GM19395 (cell line): ENCODE measurements at regions not wholly inside any gene's neighbourhood (a gene's known extent, or its start where the extent isn't known, plus 50 kb on each side); places are given as distances from the start of the nearest gene placed in this dataset.

Source experiments
- ATAC-seq: cut with Tn5 transposase; IDR thresholded peaks from one replicate; pipeline ENCODE4 v1.9.1; 2021; ENCODE audit warnings: mild to moderate bottlenecking, moderate library complexity; ENCODE audit not compliant: unreplicated experiment

DNA sequence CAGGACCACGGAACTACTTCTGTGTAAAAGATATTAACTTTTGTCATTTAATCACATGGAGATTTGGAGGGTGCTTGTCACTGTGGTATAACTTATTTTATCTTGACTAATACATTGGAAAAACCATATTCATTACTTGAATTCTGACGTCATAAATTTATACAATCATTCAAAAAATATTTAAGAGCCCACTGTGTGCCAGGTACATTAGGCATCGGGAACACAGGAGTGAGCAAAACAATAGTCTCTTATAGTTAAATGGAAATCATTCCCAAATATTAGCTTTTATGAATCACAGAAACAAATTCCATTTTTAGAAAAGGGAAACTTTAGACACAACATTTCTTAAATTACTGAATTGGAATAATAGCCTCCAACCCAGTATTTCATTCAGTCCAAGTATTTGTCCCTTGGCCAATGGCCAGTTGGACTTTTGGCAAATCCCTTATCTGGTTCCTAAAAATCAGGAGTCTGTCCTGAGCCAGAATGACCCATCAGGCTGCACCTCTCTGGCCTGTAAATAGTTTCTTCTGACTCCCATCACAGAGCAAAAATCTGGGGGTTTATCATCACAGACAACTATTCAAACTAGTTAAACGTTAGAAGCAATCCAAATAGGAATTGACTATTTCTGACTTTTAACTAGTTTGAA, 104.3 kb upstream of the FSTL4 start:
- no peak for ATAC-seq

DNA sequence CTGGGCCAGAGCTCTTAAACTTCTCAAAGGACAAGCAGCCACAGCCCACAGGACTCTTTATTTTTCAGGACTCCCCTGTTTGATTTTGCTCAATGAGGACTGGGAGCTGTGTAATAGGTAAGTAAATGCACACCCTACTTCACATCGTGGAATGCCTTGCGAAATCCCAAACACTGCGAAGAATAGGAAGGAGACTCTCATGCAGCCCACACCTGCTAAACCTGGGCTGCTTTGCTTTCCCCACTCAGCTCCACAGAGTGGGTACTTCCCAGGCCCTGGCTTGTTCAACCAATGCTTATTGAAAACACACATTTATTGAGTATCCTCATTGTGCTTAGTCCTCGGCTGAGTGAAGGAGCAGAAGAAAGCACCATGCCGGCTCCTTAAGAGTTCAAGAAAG, 103.3 kb upstream of the FSTL4 start:
- ATAC-seq, result no peak

DNA sequence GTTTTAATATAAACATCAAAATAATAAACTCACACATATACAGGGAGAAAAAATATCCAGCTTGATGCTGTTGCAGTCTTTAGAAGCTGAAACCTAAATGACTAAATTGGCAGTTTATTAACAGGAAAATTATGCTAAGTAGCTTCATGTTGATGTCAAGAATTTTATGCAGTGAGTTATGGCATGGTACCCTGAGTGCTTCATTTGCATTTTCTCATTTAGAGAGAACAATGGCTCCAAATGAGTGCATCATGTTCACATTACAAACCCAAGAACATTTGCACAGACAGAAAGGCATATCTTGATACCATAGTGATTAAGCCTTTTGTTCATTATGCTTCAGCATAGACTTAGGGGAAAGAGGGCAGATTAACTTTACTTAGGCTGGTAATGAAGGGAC, 102.9 kb upstream of the FSTL4 start:
- no peak for ATAC-seq

DNA sequence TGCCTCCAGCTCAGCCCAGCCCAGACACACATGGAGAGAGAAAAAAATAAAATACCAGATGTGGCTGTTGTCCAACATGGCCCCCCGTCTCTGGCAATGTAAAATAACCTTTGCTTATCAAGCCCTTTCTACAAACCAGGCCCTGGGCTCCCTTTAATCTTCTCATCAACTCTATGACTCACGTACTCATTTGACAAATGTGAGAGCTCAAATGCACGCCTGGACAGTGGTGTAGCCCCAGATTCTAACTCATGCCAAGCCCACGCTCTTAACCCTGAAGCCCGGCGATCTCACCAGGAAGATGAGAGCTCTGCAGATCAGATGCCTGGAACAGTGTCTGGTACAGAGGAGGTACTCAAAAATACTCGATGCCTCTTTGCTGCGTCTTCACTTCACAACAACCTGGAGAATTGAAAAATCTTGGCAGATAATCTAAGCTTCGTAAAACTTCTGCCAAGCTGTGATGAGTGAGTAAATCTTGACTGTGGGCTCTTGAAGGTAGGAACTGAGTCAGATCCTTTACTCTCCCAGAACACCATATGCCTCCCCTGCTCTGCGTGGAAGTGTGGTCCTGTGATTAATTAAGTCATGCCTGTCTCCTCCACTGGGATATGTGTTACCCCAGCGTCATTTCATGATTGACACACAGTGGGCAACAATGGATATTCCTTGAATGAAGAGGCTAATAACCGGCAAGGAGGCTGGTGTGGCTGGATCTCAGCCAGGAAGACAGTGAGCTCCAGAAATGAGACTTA, 102.0 kb upstream of the FSTL4 start:
- ATAC-seq, result no peak

DNA sequence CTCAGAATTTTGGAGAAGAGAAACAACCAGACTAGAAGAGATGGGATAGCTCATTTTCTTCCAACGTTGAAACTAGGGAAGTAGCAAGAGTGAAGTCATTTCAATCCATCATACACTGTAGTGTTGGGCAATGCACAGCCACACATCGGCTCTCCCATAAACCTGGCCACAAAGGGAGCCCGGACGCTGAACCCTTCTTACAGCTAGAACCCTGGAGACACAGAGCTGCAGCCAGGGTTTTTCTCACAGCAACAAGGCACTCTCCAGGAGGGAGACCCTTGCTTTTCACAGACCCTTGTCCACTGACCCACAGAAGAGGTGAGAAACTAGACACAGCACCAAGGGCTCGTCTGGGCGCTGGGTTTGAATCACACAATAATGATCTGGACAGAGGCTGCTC, 101.4 kb upstream of the FSTL4 start:
- no peak for ATAC-seq

DNA sequence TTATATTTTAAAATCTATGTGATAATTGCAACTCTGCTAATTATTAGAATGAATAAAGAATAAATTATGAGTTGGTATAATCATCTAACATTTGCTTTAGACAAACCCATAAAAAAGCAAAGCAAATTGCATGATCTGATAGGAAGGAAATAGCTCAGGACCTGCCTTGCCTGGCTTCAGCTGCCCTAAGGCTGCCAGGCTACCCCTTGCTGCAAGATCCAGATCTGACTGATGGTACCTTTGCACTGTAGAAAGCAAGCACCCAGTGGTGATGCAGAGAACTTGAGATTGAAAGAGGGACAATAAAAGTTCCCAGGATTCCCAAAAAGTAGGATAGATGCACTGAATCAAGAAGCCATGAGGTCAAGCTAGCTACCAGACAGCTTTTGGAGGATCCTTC, 100.9 kb upstream of the FSTL4 start:
- ATAC-seq, result no peak

DNA sequence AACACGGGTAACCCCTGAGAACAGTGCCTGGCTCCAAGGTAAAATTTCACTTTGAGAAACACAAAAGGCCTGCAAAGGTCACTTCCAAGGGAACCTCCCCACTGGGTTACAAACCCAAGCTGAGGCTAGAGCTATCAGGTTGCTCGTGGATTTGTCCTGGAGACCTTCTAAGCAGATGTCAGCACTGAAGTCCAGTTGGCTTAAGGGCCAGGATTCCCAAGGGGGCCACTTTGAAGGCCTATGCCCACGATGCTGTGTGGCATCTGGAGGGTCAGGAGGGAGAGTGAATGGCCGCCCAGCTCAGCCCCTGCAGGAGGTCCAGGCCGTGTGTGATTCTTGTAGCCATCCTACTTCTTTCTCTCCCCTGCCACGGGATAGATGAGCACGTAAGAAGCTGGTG, 100.2 kb upstream of the FSTL4 start:
- ATAC-seq, result no peak

DNA sequence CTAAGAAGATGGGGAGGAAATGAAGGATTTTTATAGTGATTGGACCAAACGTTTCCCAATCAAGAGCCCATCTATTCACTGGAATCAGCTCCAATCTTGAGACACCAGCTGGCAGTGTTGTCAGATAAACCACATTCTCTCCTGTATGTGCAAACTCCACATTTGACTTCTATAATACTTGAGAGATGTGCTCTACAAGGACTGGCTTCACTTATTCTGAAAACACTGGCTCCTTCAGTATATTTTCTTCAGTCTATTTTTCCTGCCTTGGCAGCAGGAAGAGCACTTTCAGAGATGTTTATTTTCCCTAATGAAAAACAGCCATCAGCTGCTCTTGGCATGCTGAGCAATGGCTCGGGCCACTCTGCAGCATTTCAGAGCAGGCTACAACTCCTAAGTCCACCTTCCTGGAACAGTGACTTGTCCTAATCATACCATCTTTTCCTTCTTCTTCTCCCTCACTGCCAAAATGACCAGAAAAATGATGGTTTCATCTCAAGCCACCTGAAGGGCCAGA, 96.9 kb upstream of the FSTL4 start:
- no peak for ATAC-seq

DNA sequence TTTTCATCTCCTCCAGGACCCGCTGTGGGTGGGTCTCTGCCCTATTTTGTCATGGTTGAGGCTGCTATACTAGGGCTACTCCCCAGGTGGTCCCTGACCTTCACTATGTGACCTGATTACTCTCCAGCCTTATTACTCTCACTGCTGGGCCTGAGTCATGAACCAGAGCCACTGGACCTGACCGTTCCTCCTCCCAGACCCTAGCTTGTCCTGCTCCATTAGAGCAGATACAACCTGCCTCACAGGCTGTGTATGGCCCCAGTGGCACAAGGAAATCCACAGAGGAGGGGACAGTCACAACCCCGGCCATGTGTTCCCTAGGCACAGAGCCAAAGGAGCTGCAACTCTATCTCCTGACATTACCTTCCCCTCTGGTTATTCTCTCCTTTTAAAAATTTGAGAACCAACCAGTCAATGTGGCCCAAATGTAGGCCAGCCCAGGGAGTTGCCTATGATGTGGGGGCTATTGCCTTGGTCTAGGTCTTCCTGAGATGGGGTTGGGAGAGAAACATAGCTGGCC, 96.0 kb upstream of the FSTL4 start:
- no peak for ATAC-seq

DNA sequence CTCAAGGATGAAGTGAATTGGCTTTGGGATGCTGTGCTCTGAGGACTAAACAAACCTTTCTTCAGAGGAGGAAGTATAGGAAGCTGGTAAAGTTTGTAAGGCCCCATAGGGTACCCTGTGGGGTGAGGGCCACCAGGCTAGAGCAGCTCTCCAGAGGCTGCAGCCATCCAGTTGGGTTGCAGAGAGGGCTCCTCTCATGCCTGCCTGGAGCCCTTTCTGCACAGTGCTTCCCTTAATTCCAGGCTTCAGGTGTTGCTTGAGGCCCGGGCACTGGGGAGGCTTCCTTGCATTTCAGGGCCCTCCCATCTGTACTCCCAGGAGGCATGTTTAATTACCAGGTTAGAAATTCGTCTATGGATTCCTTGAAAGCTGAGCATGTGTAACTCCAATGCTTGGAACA, 95.3 kb upstream of the FSTL4 start:
- no peak for ATAC-seq

DNA sequence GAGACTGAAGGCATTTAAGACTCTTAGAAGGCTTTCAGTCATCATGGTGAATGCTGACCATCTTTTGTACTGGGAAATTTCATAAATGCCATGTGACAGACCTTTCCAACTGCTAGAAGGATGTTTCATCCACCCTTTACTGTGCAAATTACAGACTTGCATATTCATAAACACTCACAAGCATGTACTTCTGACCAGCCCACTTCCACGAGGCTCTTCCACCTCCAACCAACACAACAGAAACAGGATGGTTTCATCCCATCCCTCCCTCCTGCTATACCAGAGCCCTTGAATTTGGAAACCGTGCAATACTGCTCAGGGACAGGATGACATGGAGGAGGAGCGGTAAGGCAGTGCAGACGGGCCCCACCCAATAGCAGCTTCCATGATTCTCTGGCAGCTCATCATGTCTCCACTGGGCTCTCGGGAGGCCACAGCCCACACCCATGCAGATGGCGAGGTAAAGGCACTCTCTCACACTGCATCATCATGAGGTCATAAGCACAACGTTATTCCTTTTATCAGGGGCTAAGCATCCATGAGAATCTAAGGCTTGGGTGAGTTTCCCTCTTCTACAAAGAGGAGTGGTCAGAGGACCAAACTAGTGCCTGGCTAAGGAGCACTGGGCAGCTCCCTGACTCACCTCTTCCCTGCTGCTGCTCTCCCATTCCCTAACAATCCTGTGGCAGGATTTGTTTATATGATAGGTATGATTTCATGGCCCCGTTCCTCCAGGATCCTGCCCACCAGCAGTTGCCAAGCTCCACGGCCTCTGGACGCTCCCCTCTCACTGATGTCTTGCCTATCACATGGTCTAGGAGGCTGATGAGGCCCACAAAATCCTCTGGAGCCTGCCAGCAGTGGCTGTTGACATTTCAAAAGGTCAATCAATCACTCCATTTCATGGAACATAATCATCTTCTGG, 94.4 kb upstream of the FSTL4 start:
- no peak for ATAC-seq

DNA sequence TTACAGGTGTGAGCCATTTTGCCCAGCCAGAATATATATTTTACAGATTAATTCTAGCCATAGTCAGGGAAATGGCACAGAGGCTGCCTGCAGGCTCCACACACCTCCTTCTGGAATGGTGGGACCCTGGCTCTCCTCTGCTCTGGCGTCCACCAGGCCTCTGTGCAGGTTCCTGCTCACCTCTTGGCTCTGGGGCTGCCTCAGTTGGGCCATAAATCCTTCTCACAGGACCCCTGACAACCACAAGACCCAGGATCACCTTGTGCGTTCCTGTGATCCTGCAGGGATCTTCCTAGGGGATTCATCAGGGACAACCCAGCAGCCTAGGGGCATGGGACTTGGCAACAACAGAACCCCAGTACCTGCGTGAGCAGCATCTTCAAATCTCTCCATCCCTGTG, 93.0 kb upstream of the FSTL4 start:
- no peak for ATAC-seq

DNA sequence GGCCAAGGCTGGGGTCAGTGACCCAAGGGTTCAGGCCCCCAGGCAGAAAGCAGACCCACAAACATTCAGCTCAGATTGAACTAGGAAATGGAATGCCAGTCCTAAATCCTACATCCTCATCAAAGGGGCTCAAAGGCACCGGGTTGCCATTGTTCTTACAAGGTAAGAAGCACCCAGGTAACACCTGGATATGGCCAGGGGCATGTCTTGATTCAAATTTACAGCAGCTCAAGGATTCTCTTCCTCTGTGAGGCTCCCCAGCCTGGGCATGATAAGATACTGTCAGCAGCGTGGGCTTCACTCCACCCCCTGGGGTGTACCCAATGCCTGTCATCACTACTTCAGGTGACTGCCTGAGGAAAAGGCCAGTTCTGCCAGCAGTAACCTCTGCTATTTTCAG, 92.1 kb upstream of the FSTL4 start:
- ATAC-seq, result no peak

DNA sequence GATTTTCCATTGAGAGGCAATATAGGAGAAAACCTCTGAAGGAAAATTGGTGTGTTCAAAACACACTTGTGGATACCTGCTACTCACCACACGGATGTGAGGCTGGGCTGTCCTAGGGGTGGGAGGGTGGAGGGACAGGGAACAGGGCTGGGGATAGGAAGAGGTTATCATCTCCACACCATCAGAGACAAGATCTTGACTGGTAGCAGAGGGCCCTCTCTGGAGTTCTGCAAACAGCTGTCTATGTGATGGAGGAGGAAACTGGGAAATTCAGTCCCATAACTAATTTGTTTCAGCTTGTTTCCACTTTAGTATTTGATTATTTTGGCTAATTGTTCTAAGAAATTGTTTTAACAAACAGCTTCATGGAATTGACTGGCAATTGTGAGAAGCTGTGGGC, 91.6 kb upstream of the FSTL4 start:
- no peak for ATAC-seq

DNA sequence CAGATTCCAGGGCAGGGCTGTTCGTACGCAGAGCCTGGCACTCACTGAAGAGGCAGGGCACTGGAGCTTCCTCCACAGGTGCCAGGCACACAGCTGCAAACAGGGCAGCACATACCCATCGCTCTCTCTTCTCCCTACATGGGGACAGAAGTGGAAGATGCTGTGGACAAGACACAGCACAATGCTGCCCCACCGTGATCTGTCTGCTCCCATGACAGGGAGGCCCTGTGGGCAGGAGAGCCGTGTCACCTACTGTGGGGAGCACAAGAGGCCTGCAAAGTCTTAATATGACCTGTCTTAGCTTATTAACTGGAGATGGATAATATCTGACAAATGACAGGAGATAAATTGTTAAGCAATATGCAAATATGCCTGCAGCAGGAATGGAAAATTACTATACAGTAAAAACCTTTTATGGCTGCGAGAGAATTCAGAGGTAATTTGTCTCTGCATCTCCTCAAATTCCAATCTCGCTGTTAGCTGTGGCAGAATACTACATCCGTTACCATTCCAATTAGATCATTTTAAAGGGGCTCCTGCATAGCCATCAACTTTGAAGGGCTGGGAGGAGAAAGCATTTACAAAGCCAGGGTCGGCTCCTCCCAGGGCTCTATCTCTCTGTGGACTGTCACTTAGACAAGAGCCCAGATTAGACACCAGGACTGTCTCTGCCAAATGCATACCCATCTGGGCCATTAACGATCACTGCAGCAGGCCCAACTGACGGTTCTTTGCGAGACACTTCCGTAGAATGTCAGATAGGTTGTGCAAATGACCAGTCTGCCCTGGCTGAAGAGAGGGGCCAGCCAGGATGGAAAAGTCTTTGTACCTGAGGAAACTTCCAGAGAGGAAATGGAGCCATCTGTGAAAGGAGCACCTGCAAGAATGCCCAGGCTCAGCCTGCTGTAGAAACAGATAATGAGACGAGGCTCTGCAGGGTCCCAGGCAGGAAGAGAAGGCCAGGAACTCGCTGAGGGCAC, 90.7 kb upstream of the FSTL4 start:
- no peak for ATAC-seq

DNA sequence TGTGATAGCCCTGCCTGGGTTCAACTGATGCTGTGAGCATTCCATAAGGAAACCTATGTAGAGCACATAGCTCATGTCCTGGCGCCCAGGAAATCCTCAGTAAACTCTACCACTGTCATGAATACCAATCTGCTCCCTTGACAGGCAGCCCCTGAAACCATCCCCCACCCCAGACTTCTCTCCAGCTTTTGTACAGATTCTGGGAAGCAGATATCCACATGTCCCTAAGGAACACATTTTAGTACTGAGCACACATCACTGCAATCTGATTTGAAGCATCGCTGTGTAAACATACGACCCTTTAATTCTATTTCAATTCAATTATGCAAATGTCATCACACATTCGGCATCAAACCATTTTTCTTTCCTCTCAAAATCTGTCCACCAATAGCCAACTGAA, 89.5 kb upstream of the FSTL4 start:
- no peak for ATAC-seq

DNA sequence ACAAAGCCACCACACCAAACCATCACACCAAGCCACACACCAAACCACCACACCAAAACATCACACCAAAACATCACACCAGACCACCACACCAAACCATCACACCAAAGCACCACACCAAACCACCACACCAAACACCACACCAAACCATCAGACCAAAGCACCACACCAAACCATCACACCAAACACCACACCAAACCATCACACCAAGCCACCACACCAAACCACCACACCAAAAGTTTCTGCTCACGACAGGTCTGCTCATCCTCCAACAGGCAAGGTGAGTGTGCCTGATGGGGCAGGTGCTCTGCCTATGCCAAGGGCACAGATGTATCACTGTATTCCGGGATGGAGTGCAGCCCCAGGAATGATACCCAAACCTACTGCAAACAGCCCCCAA, 87.9 kb upstream of the FSTL4 start:
- ATAC-seq, result no peak

DNA sequence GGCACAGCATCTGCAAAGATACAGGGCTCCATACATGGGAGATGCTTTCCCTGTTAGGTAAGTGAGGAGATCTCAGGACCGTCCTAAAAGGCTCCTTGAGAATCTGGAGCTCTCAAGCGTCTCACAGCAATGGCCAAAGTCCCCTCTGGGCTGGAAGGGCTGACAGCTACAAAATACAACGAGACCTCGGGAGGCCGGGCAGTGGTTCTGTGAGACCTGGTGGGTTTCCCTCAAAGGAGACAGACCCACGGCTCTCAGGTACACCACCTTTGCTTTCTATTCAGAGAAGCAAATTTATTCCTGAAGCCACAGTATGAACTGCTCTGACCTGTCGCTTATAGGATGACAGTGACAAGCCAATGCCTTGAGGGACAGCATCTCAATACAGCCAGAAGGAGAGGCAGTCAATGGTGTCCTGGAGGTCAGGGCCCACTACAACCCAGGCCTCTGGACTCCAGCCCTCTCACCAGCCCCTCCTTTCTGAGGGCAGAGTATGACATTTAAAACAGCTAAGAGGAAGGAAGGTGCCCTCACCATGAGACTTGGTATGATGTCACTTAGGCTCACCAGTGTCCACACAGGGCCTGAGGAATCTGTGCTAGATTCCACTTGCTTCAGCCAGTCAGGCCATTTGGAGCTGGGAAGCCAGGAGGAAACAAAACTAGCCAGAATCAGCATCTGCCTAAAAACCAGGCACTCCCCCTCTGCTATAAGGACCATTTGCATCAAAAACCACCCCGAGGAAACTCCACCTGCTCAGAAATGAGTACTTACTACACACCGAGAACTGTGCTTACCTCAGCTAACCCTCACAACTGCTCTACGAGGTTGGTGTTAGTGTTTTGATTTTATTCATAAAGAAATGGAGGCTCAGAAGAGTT, 86.5 kb upstream of the FSTL4 start:
- no peak for ATAC-seq

DNA sequence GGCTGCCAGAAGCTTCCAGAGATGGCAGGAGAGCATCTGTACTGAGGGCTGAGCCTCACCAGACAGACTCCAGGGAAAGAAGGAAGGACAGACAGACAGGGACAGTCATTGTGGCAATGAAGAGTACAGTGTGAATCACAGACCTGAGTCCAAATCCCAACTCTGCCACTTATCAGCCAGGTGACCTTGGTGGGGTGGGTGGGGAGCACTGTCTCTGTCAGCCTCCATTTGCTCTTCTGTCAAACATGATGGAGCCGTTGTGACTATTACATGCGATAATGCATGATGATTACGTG, 85.9 kb upstream of the FSTL4 start:
- ATAC-seq, result no peak
